Neural cell (in vitro differentiated cells): ENCODE measurements at regions not wholly inside any gene's neighbourhood (a gene's known extent, or its start where the extent isn't known, plus 50 kb on each side); places are given as distances from the start of the nearest gene placed in this dataset.

ENCODE experiments used
- H2AFZ ChIP-seq: fragments of 200-600, 300-800 bp; sonication (generic), shearing (Covaris generic); 2 replicates; pipeline ENCODE4 v1.6.0; 2014; ENCODE audit warnings: low read depth, mild to moderate bottlenecking, antibody characterized with exemption, low read length, moderate library complexity
- H3F3A ChIP-seq: fragments of 200-600 bp; shearing (Covaris generic); 2 replicates; pipeline ENCODE4 v1.6.1; 2016; ENCODE audit warnings: mild to moderate bottlenecking, moderate library complexity, mixed read lengths, antibody characterized with exemption, low read length; ENCODE audit not compliant: insufficient read depth, poor library complexity, severe bottlenecking
- H3K27ac ChIP-seq: fragments of 200-600, 300-800 bp; sonication (generic), shearing (Covaris generic); 2 replicates; pipeline ENCODE4 v1.5.1; 2014; ENCODE audit warnings: mild to moderate bottlenecking, low read length, moderate library complexity
- H3K27me3 ChIP-seq: fragments of 300-800, 200-600 bp; sonication (generic), shearing (Covaris generic); 2 replicates; pipeline ENCODE4 v1.6.0; 2014; ENCODE audit warnings: mild to moderate bottlenecking, low read depth, low read length, moderate library complexity; ENCODE audit not compliant: insufficient read depth
- H3K36me3 ChIP-seq: fragments of 300-800, 200-600 bp; sonication (generic), shearing (Covaris generic); 2 replicates; pipeline ENCODE4 v1.5.1; 2014; ENCODE audit warnings: mild to moderate bottlenecking, antibody characterized with exemption, low read length, moderate library complexity; ENCODE audit not compliant: insufficient read depth
- H3K4me2 ChIP-seq: fragments of 300-800, 200-600 bp; sonication (generic), shearing (Covaris generic); 2 replicates; pipeline ENCODE4 v1.6.0; 2014; ENCODE audit warnings: mild to moderate bottlenecking, low read length
- H3K4me3 ChIP-seq: fragments of 300-800, 200-600 bp; sonication (generic), shearing (Covaris generic); 2 replicates; pipeline ENCODE4 v1.5.1; 2014; ENCODE audit warnings: mild to moderate bottlenecking, low read length, moderate library complexity
- H3K79me2 ChIP-seq: fragments of 200-600 bp; shearing (Covaris generic); replicated peaks from 2 replicates; pipeline ENCODE4 v1.6.0; 2014; ENCODE audit warnings: mild to moderate bottlenecking, low read length, moderate library complexity; ENCODE audit not compliant: insufficient read depth
- H3K9ac ChIP-seq: fragments of 300-800, 200-600 bp; sonication (generic), shearing (Covaris generic); 2 replicates; pipeline ENCODE4 v1.6.1; 2016; ENCODE audit warnings: mild to moderate bottlenecking, low read length, mixed read lengths
- H3K9me2 ChIP-seq: fragments of 200-600 bp; shearing (Covaris generic); 2 replicates; pipeline ENCODE4 v1.6.1; 2016; ENCODE audit warnings: mild to moderate bottlenecking, low read length, mixed read lengths; ENCODE audit not compliant: insufficient read depth
- H3K9me3 ChIP-seq: fragments of 200-600, 300-800 bp; sonication (generic), shearing (Covaris generic); 2 replicates; pipeline ENCODE4 v1.6.1; 2016; ENCODE audit warnings: mild to moderate bottlenecking, mixed run types, low read length, moderate library complexity, mixed read lengths
- H4K20me1 ChIP-seq: fragments of 200-600 bp; shearing (Covaris generic); 2 replicates; pipeline ENCODE4 v1.6.1; 2016; ENCODE audit warnings: mild to moderate bottlenecking, mixed run types; ENCODE audit not compliant: insufficient read depth
- EP300 ChIP-seq: fragments of 450-650 bp; conservative IDR thresholded peaks from 2 replicates; pipeline ENCODE4 v1.6.1; 2014; ENCODE audit warnings: antibody characterized with exemption, mild to moderate bottlenecking, moderate library complexity; ENCODE audit not compliant: poor library complexity, severe bottlenecking
- EZH2 ChIP-seq: fragments of 200-600, 300-800 bp; shearing (Covaris generic), sonication (generic); IDR thresholded peaks from 2 replicates; pipeline ENCODE4 v1.6.1; 2014; ENCODE audit warnings: antibody characterized with exemption, low read length, borderline replicate concordance, mild to moderate bottlenecking; ENCODE audit not compliant: insufficient read depth, poor library complexity, severe bottlenecking
- MXI1 ChIP-seq: fragments of 450-650 bp; conservative IDR thresholded peaks from 2 replicates; pipeline ENCODE4 v1.6.1; 2014; ENCODE audit warnings: antibody characterized with exemption, mild to moderate bottlenecking; ENCODE audit not compliant: poor library complexity, severe bottlenecking
- POLR2AphosphoS5 ChIP-seq: IDR thresholded peaks from 2 replicates; pipeline ENCODE4 v1.6.1; 2012
- RAD21 ChIP-seq: fragments of 450-650 bp; conservative IDR thresholded peaks from 2 replicates; pipeline ENCODE4 v1.6.1; 2014; ENCODE audit warnings: antibody characterized with exemption, mild to moderate bottlenecking, moderate library complexity
- SMC3 ChIP-seq: fragments of 450-650 bp; conservative IDR thresholded peaks from 2 replicates; pipeline ENCODE4 v1.6.1; 2014; ENCODE audit warnings: antibody characterized with exemption, mild to moderate bottlenecking, moderate library complexity; ENCODE audit not compliant: poor library complexity
- TAF1 ChIP-seq: IDR thresholded peaks from 2 replicates; pipeline ENCODE4 v1.6.1; 2012; ENCODE audit warnings: low read depth
- TF ChIP-seq, protein P1 (sequence below): IDR thresholded peaks from 2 replicates; pipeline ENCODE4 v1.6.1; 2012; ENCODE audit warnings: borderline replicate concordance
- TF ChIP-seq, protein P2 (sequence below): fragments of 450-650 bp; IDR thresholded peaks from 2 replicates; pipeline ENCODE4 v1.5.1; 2014; ENCODE audit warnings: antibody characterized with exemption, mild to moderate bottlenecking, moderate library complexity; ENCODE audit not compliant: poor library complexity, severe bottlenecking

DNA sequence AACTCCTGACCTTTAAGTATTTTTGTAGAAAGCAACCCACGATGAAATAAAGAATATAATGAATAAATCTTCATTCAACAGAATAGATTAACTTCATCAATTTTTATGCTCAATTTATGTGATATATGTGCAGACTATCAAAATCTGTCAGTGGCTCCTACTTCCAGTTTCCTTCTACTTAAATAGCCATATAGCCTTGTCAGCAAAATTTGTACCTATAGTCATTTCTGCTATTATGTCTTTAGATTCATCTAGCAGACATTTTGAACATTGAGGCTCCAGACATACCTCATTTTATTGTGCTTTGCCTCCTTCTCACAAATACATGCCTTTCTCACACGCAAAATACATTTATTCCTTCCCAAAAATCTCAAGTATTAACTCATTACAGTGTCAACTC, 971.7 kb downstream of the FAM133A start:
- Histone ChIP-seq H3K27me3 (no peaks in the 10 kb centered on the region), H3K4me3 (no peak overlapping the region), H3K79me2 (no peaks in the 10 kb centered on the region), H4K20me1 (no peaks in the 10 kb centered on the region), H3K9ac (no peak overlapping the region), H3K9me2 (no peaks in the 10 kb centered on the region), H3K4me2 (no peak overlapping the region), H2AFZ (no peak overlapping the region), H3K36me3 (no peaks in the 10 kb centered on the region), H3K27ac (no peak overlapping the region), H3K9me3 (no peaks in the 10 kb centered on the region), H3F3A (no peaks in the 10 kb centered on the region)
- TF ChIP-seq EZH2 (no peak), POLR2AphosphoS5 (no peak), SMC3 (no peak)
- TF ChIP-seq, protein P1, sequence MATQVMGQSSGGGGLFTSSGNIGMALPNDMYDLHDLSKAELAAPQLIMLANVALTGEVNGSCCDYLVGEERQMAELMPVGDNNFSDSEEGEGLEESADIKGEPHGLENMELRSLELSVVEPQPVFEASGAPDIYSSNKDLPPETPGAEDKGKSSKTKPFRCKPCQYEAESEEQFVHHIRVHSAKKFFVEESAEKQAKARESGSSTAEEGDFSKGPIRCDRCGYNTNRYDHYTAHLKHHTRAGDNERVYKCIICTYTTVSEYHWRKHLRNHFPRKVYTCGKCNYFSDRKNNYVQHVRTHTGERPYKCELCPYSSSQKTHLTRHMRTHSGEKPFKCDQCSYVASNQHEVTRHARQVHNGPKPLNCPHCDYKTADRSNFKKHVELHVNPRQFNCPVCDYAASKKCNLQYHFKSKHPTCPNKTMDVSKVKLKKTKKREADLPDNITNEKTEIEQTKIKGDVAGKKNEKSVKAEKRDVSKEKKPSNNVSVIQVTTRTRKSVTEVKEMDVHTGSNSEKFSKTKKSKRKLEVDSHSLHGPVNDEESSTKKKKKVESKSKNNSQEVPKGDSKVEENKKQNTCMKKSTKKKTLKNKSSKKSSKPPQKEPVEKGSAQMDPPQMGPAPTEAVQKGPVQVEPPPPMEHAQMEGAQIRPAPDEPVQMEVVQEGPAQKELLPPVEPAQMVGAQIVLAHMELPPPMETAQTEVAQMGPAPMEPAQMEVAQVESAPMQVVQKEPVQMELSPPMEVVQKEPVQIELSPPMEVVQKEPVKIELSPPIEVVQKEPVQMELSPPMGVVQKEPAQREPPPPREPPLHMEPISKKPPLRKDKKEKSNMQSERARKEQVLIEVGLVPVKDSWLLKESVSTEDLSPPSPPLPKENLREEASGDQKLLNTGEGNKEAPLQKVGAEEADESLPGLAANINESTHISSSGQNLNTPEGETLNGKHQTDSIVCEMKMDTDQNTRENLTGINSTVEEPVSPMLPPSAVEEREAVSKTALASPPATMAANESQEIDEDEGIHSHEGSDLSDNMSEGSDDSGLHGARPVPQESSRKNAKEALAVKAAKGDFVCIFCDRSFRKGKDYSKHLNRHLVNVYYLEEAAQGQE = no peak

DNA sequence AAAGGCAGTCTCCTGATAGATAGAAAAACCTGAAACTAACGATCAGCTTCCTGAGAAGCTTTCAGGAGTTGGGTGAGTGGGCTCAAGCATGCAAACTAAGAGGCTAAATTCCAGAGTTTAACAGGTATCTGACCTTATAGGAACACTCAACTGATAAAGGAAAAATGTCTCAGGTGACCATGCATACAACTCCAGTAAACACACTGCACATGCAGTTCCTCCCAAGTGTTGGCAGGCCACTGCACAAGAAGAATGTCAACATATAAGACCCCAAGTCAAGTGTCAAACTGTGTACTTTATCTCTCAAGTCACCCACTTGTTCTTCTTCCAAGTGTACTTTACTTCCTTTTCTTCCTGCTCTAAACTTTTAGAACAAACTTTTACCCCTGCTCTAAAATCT, 981.2 kb downstream of the FAM133A start:
- Histone ChIP-seq H3K9ac (no peak overlapping the region), H3K27ac (no peak overlapping the region), H3K4me2 (no peak overlapping the region), H3K27me3 (no peaks in the 10 kb centered on the region), H3K9me2 (no peaks in the 10 kb centered on the region), H4K20me1 (no peaks in the 10 kb centered on the region), H3K4me3 (no peak overlapping the region), H3K36me3 (no peaks in the 10 kb centered on the region), H3K9me3 (no peaks in the 10 kb centered on the region), H3K79me2 (no peaks in the 10 kb centered on the region), H3F3A (no peaks in the 10 kb centered on the region), H2AFZ (no peak overlapping the region)
- TF ChIP-seq TAF1 (no peak), EZH2 (no peak), MXI1 (no peak), EP300 (no peak), POLR2AphosphoS5 (no peak), SMC3 (no peak), RAD21 (no peak)
- TF ChIP-seq, protein P1 = no peak
- TF ChIP-seq, protein P2, sequence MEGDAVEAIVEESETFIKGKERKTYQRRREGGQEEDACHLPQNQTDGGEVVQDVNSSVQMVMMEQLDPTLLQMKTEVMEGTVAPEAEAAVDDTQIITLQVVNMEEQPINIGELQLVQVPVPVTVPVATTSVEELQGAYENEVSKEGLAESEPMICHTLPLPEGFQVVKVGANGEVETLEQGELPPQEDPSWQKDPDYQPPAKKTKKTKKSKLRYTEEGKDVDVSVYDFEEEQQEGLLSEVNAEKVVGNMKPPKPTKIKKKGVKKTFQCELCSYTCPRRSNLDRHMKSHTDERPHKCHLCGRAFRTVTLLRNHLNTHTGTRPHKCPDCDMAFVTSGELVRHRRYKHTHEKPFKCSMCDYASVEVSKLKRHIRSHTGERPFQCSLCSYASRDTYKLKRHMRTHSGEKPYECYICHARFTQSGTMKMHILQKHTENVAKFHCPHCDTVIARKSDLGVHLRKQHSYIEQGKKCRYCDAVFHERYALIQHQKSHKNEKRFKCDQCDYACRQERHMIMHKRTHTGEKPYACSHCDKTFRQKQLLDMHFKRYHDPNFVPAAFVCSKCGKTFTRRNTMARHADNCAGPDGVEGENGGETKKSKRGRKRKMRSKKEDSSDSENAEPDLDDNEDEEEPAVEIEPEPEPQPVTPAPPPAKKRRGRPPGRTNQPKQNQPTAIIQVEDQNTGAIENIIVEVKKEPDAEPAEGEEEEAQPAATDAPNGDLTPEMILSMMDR = no peak
